22Rv1 (cell line): ENCODE measurements at regions not wholly inside any gene's neighbourhood (a gene's known extent, or its start where the extent isn't known, plus 50 kb on each side); places are given as distances from the start of the nearest gene placed in this dataset.

Experiments used
- H3K27ac ChIP-seq: fragments of 450-650 bp; 2 replicates; pipeline ENCODE4 v1.5.1; 2017
- ZFX ChIP-seq: fragments of 450-650 bp; IDR thresholded peaks from 2 replicates; pipeline ENCODE4 v1.6.1; 2017; ENCODE audit warnings: antibody characterized with exemption, borderline replicate concordance
- TF ChIP-seq, protein P1 (sequence below): fragments of 450-650 bp; IDR thresholded peaks from 2 replicates; pipeline ENCODE4 v1.5.1; 2017; ENCODE audit warnings: mild to moderate bottlenecking

GRCh38 chr3:3745693-3746092 lies 53.5 kb upstream of the LRRN1 start:
- H3K27ac ChIP-seq = no peak overlapping the region
- TF ChIP-seq, protein P1, sequence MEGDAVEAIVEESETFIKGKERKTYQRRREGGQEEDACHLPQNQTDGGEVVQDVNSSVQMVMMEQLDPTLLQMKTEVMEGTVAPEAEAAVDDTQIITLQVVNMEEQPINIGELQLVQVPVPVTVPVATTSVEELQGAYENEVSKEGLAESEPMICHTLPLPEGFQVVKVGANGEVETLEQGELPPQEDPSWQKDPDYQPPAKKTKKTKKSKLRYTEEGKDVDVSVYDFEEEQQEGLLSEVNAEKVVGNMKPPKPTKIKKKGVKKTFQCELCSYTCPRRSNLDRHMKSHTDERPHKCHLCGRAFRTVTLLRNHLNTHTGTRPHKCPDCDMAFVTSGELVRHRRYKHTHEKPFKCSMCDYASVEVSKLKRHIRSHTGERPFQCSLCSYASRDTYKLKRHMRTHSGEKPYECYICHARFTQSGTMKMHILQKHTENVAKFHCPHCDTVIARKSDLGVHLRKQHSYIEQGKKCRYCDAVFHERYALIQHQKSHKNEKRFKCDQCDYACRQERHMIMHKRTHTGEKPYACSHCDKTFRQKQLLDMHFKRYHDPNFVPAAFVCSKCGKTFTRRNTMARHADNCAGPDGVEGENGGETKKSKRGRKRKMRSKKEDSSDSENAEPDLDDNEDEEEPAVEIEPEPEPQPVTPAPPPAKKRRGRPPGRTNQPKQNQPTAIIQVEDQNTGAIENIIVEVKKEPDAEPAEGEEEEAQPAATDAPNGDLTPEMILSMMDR = no peak
- no peak for TF ChIP-seq ZFX

DNA sequence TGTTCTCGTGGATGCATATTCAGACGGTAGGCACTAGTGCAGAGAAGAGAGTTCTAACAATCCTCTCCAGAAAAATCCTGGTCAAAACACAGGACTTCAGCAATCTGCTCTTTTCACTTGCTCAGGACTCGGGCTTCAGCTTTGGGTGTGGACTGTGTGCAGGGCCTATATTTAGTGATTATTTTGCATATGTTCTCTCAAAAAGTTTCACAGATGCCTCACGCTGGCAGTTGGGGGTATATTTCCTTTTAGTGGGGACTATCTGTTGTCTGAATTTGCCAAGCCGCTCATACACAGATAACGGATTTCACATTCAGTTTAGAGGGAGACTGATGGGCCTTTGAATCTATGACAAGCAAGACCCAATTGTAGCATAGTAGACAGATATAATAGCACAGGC lies 54.4 kb upstream of the LRRN1 start:
- TF ChIP-seq ZFX = no peak
- TF ChIP-seq, protein P1 = no peak

DNA sequence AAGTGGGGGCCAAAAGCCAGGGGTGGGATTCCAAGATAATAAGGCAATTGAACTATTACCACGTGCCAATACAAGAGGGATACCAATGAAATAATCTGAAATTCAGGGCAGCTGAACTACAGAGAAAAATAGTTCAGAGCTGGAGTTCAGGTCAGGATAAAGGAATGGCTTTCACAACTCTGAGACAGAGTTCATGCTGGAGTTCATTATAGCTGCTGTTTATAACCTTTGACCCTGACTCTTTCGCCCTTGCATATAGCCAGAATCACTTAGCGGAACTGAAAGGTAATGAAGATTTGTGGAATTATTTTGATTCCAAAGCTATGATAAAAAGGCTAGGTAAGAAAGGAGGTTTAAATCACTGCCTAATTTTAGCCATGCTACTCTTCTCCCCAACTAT lies 55.5 kb upstream of the LRRN1 start:
- no peak overlapping the region for H3K27ac ChIP-seq
- TF ChIP-seq ZFX = no peak
- TF ChIP-seq, protein P1 = no peak

More for the DNA sequence above, 54.4 kb upstream of the LRRN1 start:
- no peak overlapping the region for H3K27ac ChIP-seq

DNA sequence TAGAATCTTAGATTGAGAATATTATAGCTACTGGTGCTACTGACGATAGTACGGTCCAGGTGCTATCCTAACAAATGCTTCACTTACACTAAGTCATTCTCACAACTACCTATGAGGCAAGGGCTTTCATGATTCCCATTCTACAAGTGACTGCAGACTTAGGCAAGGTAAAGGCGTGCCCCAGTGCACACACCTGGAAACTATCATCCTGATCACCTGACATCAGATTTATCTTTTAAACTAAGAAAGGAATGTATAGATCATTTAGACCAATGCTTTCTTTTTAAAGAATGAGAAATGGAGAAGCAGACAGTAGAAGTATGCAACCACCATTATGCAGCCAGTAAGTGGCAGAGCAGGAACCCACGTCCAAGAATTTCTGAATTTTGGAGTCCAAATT lies 59.2 kb upstream of the LRRN1 start:
- TF ChIP-seq, protein P1 = no peak
- TF ChIP-seq ZFX = no peak
- H3K27ac ChIP-seq = no peak overlapping the region

GRCh38 chr3:3739330-3740060 lies 59.7 kb upstream of the LRRN1 start:
- TF ChIP-seq ZFX = no peak
- TF ChIP-seq, protein P1 = no peak
- H3K27ac ChIP-seq = no peak overlapping the region

- H3K27ac ChIP-seq = no peak overlapping the region
- TF ChIP-seq, protein P1 = no peak
- TF ChIP-seq ZFX = no peak
Measured at GRCh38 chr3:3737531-3737930, 61.7 kb upstream of the LRRN1 start.

- no peak overlapping the region for H3K27ac ChIP-seq
- no peak for TF ChIP-seq ZFX
- TF ChIP-seq, protein P1 = no peak
Measured at GRCh38 chr3:3735919-3736318, 63.3 kb upstream of the LRRN1 start.
